HL-60 (cell line): ENCODE measurements at regions not wholly inside any gene's neighbourhood (a gene's known extent, or its start where the extent isn't known, plus 50 kb on each side); places are given as distances from the start of the nearest gene placed in this dataset.

Experiments used
- DNase-seq, 2 experiments: peaks; one replicate each; pipeline ENCODE4 v3.0.0-alpha.2; 2010 to 2020; ENCODE audit warnings: low read depth in 1 of 2, low spot score in 1 of 2
- H3K27ac ChIP-seq: fragments of 250-450 bp; sonication (Bioruptor Pico); replicated peaks from 2 replicates; pipeline ENCODE4 v1.5.1; 2020; ENCODE audit warnings: mild to moderate bottlenecking, moderate library complexity
- H3K27me3 ChIP-seq: fragments of 250-450 bp; sonication (Bioruptor Pico); 2 replicates; pipeline ENCODE4 v1.5.1; 2021; ENCODE audit warnings: mild to moderate bottlenecking, moderate library complexity; ENCODE audit not compliant: insufficient read depth, poor library complexity, severe bottlenecking
- H3K4me3 ChIP-seq: replicated peaks from 2 replicates; pipeline ENCODE4 v1.5.1; 2011; ENCODE audit warnings: mild to moderate bottlenecking, control low read depth, low read length; ENCODE audit not compliant: insufficient read depth
- GABPA ChIP-seq: IDR thresholded peaks from 2 replicates; pipeline ENCODE4 v1.6.1; 2012; ENCODE audit warnings: low read depth
- POLR2AphosphoS5 ChIP-seq: IDR thresholded peaks from 2 replicates; pipeline ENCODE4 v1.6.1; 2012; ENCODE audit warnings: low read depth
- REST ChIP-seq: IDR thresholded peaks from 2 replicates; pipeline ENCODE4 v1.6.1; 2012; ENCODE audit warnings: low read depth; ENCODE audit not compliant: insufficient replicate concordance
- SPI1 ChIP-seq: IDR thresholded peaks from 2 replicates; pipeline ENCODE4 v1.6.1; 2012; ENCODE audit warnings: low read depth, mild to moderate bottlenecking, borderline replicate concordance
- TF ChIP-seq, protein P1 (sequence below): IDR thresholded peaks from one replicate; pipeline ENCODE4 v1.5.1; 2011; ENCODE audit warnings: low read length, control low read depth, inconsistent platforms; ENCODE audit not compliant: insufficient read depth

DNA sequence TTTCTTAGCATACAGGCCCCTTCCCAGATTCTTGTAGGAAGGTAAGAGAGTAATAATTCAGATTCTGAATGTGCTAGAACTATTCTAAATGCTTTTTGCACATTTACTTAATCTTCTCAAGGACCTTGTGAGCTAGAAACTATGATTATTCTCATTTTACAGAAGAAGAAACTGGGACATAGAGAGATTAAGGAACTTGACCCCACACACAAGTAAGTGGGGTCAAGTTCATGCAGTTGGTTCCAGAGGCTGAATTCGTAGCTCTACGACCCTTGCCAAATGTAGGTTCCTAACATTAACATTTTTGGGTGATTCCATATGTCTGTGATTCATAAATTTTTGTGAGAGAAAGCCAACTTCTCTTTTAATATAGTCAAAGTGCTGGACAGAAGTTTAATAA, 238.1 kb downstream of the LACC1 start:
- H3K27me3 ChIP-seq = no peaks in the 10 kb centered on the region
- DNase-seq = no peak
- H3K27ac ChIP-seq = no peak overlapping the region; the same call in 1 of the 2 replicates
- no peak overlapping the region for H3K4me3 ChIP-seq
- TF ChIP-seq POLR2AphosphoS5 = no peak
- no peak for TF ChIP-seq SPI1
- no peak for TF ChIP-seq REST
- TF ChIP-seq, protein P1, sequence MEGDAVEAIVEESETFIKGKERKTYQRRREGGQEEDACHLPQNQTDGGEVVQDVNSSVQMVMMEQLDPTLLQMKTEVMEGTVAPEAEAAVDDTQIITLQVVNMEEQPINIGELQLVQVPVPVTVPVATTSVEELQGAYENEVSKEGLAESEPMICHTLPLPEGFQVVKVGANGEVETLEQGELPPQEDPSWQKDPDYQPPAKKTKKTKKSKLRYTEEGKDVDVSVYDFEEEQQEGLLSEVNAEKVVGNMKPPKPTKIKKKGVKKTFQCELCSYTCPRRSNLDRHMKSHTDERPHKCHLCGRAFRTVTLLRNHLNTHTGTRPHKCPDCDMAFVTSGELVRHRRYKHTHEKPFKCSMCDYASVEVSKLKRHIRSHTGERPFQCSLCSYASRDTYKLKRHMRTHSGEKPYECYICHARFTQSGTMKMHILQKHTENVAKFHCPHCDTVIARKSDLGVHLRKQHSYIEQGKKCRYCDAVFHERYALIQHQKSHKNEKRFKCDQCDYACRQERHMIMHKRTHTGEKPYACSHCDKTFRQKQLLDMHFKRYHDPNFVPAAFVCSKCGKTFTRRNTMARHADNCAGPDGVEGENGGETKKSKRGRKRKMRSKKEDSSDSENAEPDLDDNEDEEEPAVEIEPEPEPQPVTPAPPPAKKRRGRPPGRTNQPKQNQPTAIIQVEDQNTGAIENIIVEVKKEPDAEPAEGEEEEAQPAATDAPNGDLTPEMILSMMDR = no peak
- no peak for TF ChIP-seq GABPA

DNA sequence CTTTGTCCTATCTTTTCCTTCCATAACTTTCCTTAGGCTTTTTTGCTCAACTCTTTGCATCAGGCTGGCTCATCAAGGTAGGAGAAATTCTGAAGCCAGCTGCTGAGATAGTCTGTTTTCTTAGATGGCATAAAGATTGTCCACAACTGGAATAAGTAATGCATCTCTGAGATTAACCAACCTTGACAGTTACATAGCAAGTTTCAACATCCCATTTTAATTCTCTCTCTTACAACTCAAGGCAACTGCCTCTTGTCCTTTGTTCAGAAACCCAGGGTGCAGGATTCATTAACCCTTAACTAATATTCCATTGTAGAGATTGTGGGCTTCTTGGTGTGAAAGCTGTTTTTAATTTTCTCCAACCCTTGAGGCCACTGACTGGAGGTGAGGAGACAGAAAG, 239.2 kb downstream of the LACC1 start:
- H3K27me3 ChIP-seq = no peaks in the 10 kb centered on the region
- no peak overlapping the region for H3K4me3 ChIP-seq
- no peak overlapping the region for H3K27ac ChIP-seq
- DNase-seq = no peak
- no peak for TF ChIP-seq POLR2AphosphoS5
- TF ChIP-seq, protein P1 = no peak
- no peak for TF ChIP-seq SPI1
- no peak for TF ChIP-seq GABPA
- no peak for TF ChIP-seq REST

DNA sequence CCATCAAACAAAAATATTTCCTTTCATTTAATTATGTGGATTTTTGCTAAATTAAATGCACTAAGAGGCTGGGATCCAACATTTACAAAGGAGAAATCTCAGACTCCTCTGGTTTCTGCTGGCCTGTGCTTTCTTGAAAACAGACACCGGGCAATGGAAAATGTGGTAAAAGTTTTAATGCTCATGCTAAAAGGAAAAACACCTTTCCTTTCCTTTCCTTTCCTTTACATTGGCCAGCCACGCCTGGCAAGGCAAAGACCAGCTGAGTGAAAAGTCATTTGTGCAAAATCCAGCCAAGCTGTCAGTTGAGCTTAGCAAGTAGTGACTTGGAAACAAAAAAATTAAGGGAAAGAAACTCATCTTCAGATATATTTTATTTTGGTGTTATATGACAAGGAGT, 240.3 kb downstream of the LACC1 start:
- DNase-seq = no peak
- no peak overlapping the region for H3K4me3 ChIP-seq
- TF ChIP-seq, protein P1 = no peak
- TF ChIP-seq REST = no peak
- TF ChIP-seq POLR2AphosphoS5 = no peak
- no peak for TF ChIP-seq SPI1
- no peak for TF ChIP-seq GABPA
- H3K27me3 ChIP-seq = no peaks in the 10 kb centered on the region
- no peak overlapping the region for H3K27ac ChIP-seq
